K562 (cell line): ENCODE measurements at regions not wholly inside any gene's neighbourhood (a gene's known extent, or its start where the extent isn't known, plus 50 kb on each side); places are given as distances from the start of the nearest gene placed in this dataset.

Experiments used
- ATAC-seq: fragments of 200-7000 bp; cut with Tn5 transposase; 3 replicates; pipeline ENCODE4 v1.9.1; 2020; ENCODE audit warnings: moderate library complexity
- BruUV-seq: library from RNA; stranded (reverse); fragments of 400-500 nt; replicated peaks from 2 replicates; lab custom pipeline; 2021; lab: Mats Ljungman, UMichigan
- CTCF ChIA-PET: fragments of 300-600 bp; formaldehyde crosslinking; extraction: SDS; loops from one replicate; lab custom pipeline; 2021; ENCODE audit warnings: low intra/inter-chr PET ratio; lab: Yijun Ruan, JAX
- POLR2A ChIA-PET: fragments of 300-600, 350-650 bp; sonication (Branson Sonifier 250); formaldehyde crosslinking; extraction: SDS; loops from one replicate; lab custom pipeline; 2021; ENCODE audit warnings: antibody characterized with exemption, inconsistent platforms; lab: Yijun Ruan, JAX
- DNase-seq, 4 experiments: peaks; one replicate each; pipeline versions ENCODE4 v3.0.0 to v3.0.0-alpha.2; 2011 to 2018; ENCODE audit warnings: low spot score in 3 of 4, mixed read lengths in 3 of 4; ENCODE audit errors: extremely low read depth in 1 of 4
- FAIRE-seq: peaks from 2 replicates; lab custom pipeline; 2011; peaks lifted over from hg19 to GRCh38; lab: Jason Lieb, UNC
- H2AFZ ChIP-seq: 2 replicates; pipeline ENCODE4 v1.6.0; 2011; ENCODE audit warnings: low read depth, low read length, control low read depth, inconsistent platforms
- H3K27ac ChIP-seq: fragments of 200-600 bp; 3 replicates; pipeline ENCODE4 v1.8.0; 2011; ENCODE audit warnings: low read depth, mild to moderate bottlenecking, control low read depth, inconsistent platforms, low read length, moderate library complexity, mixed read lengths; ENCODE audit errors: extremely low read depth
- H3K27me3 ChIP-seq, 2 experiments: fragments of 300-600 bp in 1 of 2; 2 replicates in 1 of 2; 3 replicates in 1 of 2; pipeline versions ENCODE4 v1.6.0 to v1.8.0; 2011; ENCODE audit warnings: inconsistent platforms in 2 of 2, low read length in 2 of 2, mild to moderate bottlenecking in 1 of 2, mixed read lengths in 1 of 2, moderate library complexity in 1 of 2; ENCODE audit not compliant: control insufficient read depth in 2 of 2, insufficient read depth in 2 of 2
- H3K36me3 ChIP-seq: fragments of 300-600 bp; 3 replicates; pipeline ENCODE4 v1.8.0; 2011; ENCODE audit warnings: mild to moderate bottlenecking, low read length, inconsistent platforms; ENCODE audit not compliant: control insufficient read depth, insufficient read depth
- H3K4me1 ChIP-seq, 2 experiments: fragments of 200-600 bp in 1 of 2; replicated peaks in 1 of 2; 2 replicates in 1 of 2; 3 replicates in 1 of 2; pipeline versions ENCODE4 v1.5.1 to v1.8.0; 2011; ENCODE audit warnings: inconsistent platforms in 2 of 2, low read length in 2 of 2, mild to moderate bottlenecking in 1 of 2, mixed read lengths in 1 of 2, moderate library complexity in 1 of 2; ENCODE audit not compliant: control insufficient read depth in 2 of 2, insufficient read depth in 2 of 2
- H3K4me2 ChIP-seq: 2 replicates; pipeline ENCODE4 v1.6.1; 2011; ENCODE audit warnings: low read length, control low read depth, inconsistent platforms, mixed read lengths; ENCODE audit not compliant: insufficient read depth
- H3K4me3 ChIP-seq: fragments of 200-600 bp; sonication (generic), shearing (Covaris generic); 2 replicates; pipeline ENCODE4 v1.5.1; 2016; ENCODE audit warnings: control low read depth, inconsistent platforms
- H3K79me2 ChIP-seq: fragments of 200-600 bp; 3 replicates; pipeline ENCODE4 v1.8.0; 2011; ENCODE audit warnings: low read length, inconsistent platforms; ENCODE audit not compliant: control insufficient read depth, insufficient read depth
- H3K9ac ChIP-seq, 2 experiments: 2 replicates each; pipeline versions ENCODE4 v1.6.0 to v1.6.1; 2011; ENCODE audit warnings: low read depth in 2 of 2, low read length in 2 of 2, control low read depth in 1 of 2, inconsistent platforms in 1 of 2, mild to moderate bottlenecking in 1 of 2, mixed read lengths in 1 of 2; ENCODE audit not compliant: insufficient read depth in 1 of 2
- H3K9me1 ChIP-seq: one replicate; pipeline ENCODE4 v1.6.0; 2011; ENCODE audit warnings: inconsistent platforms, mild to moderate bottlenecking, low read length, moderate library complexity; ENCODE audit not compliant: control insufficient read depth, insufficient read depth
- H3K9me3 ChIP-seq: replicated peaks from 2 replicates; pipeline ENCODE4 v1.5.1; 2011; ENCODE audit warnings: low read depth, low read length, inconsistent platforms; ENCODE audit not compliant: control insufficient read depth, insufficient read depth
- H4K20me1 ChIP-seq: replicated peaks from 2 replicates; pipeline ENCODE4 v1.6.1; 2011; ENCODE audit warnings: low read length, inconsistent platforms, mixed read lengths; ENCODE audit not compliant: control insufficient read depth, insufficient read depth
- CSDE1 ChIP-seq, 2 experiments: fragments of 450-650 bp; IDR thresholded peaks; 2 replicates each; pipeline ENCODE4 v1.6.1; 2016; ENCODE audit warnings: mild to moderate bottlenecking in 1 of 2
- HDAC8 ChIP-seq: fragments of 450-650 bp; IDR thresholded peaks from 2 replicates; pipeline ENCODE4 v1.6.1; 2016; ENCODE audit warnings: mild to moderate bottlenecking, missing genetic modification characterization, moderate library complexity, missing compliant biosample characterization
- HNRNPUL1 ChIP-seq: fragments of 200-400 bp; formaldehyde crosslinking; IDR thresholded peaks from 2 replicates; pipeline ENCODE4 v1.6.1; 2017; ENCODE audit warnings: low read length
- MAFK ChIP-seq: IDR thresholded peaks from 2 replicates; pipeline ENCODE4 v1.6.1; 2011; ENCODE audit warnings: low read length, improper control_type of control experiment
- MCM2 ChIP-seq: fragments of 450-650 bp; IDR thresholded peaks from 2 replicates; pipeline ENCODE4 v1.6.1; 2017; ENCODE audit warnings: low read depth, mild to moderate bottlenecking
- MCM3 ChIP-seq: fragments of 450-650 bp; IDR thresholded peaks from 2 replicates; pipeline ENCODE4 v1.6.1; 2016
- MEF2A ChIP-seq: IDR thresholded peaks from 2 replicates; pipeline ENCODE4 v1.6.1; 2011; ENCODE audit warnings: low read depth, mild to moderate bottlenecking, low read length, moderate library complexity; ENCODE audit not compliant: control insufficient read depth
- POLR3G ChIP-seq: IDR thresholded peaks from 2 replicates; pipeline ENCODE4 v1.6.1; 2011; ENCODE audit not compliant: insufficient read length, insufficient replicate concordance; ENCODE audit errors: extremely low read depth
- PPARD ChIP-seq: fragments of 250-450 bp; sonication (Bioruptor Pico); IDR thresholded peaks from 2 replicates; pipeline ENCODE4 v1.8.0; 2022; ENCODE audit warnings: inconsistent platforms, mild to moderate bottlenecking, moderate library complexity
- PRPF4 ChIP-seq: fragments of 200-400 bp; formaldehyde crosslinking; IDR thresholded peaks from one replicate; pipeline ENCODE4 v1.6.1; 2017; ENCODE audit warnings: low read length, low read depth, mild to moderate bottlenecking; ENCODE audit not compliant: insufficient read depth, poor library complexity, severe bottlenecking
- RCOR1 ChIP-seq, 2 experiments: IDR thresholded peaks; 2 replicates each; pipeline ENCODE4 v1.6.1; 2012; ENCODE audit warnings: low read depth in 2 of 2, low read length in 2 of 2, borderline replicate concordance in 1 of 2, improper control_type of control experiment in 1 of 2
- SETDB1 ChIP-seq: IDR thresholded peaks from one replicate; pipeline ENCODE4 v1.6.1; 2012; ENCODE audit warnings: low read length, control low read depth, inconsistent platforms
- SMAD4 ChIP-seq: fragments of 250-450 bp; sonication (Bioruptor Pico); conservative IDR thresholded peaks from 2 replicates; pipeline ENCODE4 v1.8.0; 2021; ENCODE audit warnings: inconsistent platforms, mild to moderate bottlenecking, moderate library complexity
- ZNF23 ChIP-seq: fragments of 250-450 bp; sonication (Bioruptor Pico); IDR thresholded peaks from 2 replicates; pipeline ENCODE4 v1.4.0; 2020; ENCODE audit warnings: mild to moderate bottlenecking
- WGBS: fragments of 100-300 bp; shearing (Covaris generic); methylation state at CpG from one replicate; pipeline ENCODE4 v1.1.6; 2016; ENCODE audit warnings: low coverage, mixed read lengths; ENCODE audit not compliant: insufficient coverage; ENCODE audit errors: missing lambda C conversion rate; 5-methylcytosine and 5-hydroxymethylcytosine counted together
- in situ Hi-C: fragments of 300-500 bp; cut with MboI; formaldehyde crosslinking; loops from 4 replicates; pipeline ENCODE4 v1.15.0; 2018; ENCODE audit warnings: inconsistent platforms, mixed read lengths
- intact Hi-C: fragments of 100-400 bp; cut with micrococcal nuclease; formaldehyde crosslinking; loops from 2 replicates; pipeline ENCODE4 v1.14.2; 2022

GRCh38 chr7:55639640-55640039 is 67.3 kb upstream of the VOPP1 start:
- H3K9me1 ChIP-seq = no peaks in the 10 kb centered on the region
- ATAC-seq = no peak
- intact Hi-C loops (loop anchor here (5.0 kb wide), 2 partner anchors 328 to 433 kb away; no protein-coding TSS in a partner anchor), in situ Hi-C loops (loop anchor here (10.0 kb wide), 1 partner anchor 85 kb away; no protein-coding TSS in a partner anchor)
- H2AFZ ChIP-seq = no peak overlapping the region
- no peak overlapping the region for H3K9ac ChIP-seq
- no peak overlapping the region for H3K4me3 ChIP-seq
- H4K20me1 ChIP-seq = no peaks in the 10 kb centered on the region
- FAIRE-seq = no peak
- no peaks in the 10 kb centered on the region for H3K9me3 ChIP-seq
- H3K36me3 ChIP-seq = no peaks in the 10 kb centered on the region
- WGBS = 0% methylated on average over 1 of the region's 1 CpG
- CTCF ChIA-PET = no interaction called here
- H3K4me1 ChIP-seq = no peaks in the 10 kb centered on the region
- H3K27me3 ChIP-seq = no peaks in the 10 kb centered on the region
- BruUV-seq = no TSS peak
- H3K27ac ChIP-seq = no peak overlapping the region
- DNase-seq = no peak
- TF ChIP-seq MCM3 = no peak
- no peak for TF ChIP-seq CSDE1 (IDR thresholded peaks at IDR 0.05)
- no peak for TF ChIP-seq SETDB1
- TF ChIP-seq ZNF23 (CRISPR knock-in tag) = no peak
- no peak for TF ChIP-seq RCOR1 (IDR thresholded peaks at IDR 0.05; ENCODE audit: borderline replicate concordance in 1 of 2, low read depth in 2 of 2, low read length in 2 of 2)
- no peak for TF ChIP-seq MCM2
- no peak for TF ChIP-seq MEF2A
- no peak for TF ChIP-seq POLR3G
- no peak for TF ChIP-seq SMAD4 (CRISPR knock-in tag)
- no peak for TF ChIP-seq PRPF4
- TF ChIP-seq HNRNPUL1 = no peak
- TF ChIP-seq MAFK = no peak
- TF ChIP-seq HDAC8 (tag) = no peak
- no peak for TF ChIP-seq PPARD (CRISPR knock-in tag)
- no peak overlapping the region for H3K4me2 ChIP-seq
- H3K79me2 ChIP-seq = no peaks in the 10 kb centered on the region
- POLR2A ChIA-PET = no interaction called here
